ENCODE measurements at regions not wholly inside any gene's neighbourhood (a gene's known extent, or its start where the extent isn't known, plus 50 kb on each side); places are given as distances from the start of the nearest gene placed in this dataset. TPM values are rescaled to one million over a fixed set of nuclear protein-coding genes. Genes with fewer than 3 reads are reported as not detected.
"Not testable (repeated sequence)": the region's sequence is repeated elsewhere in the genome, so short reads cannot be mapped to it uniquely, and the experiment has no call there.

DNA sequence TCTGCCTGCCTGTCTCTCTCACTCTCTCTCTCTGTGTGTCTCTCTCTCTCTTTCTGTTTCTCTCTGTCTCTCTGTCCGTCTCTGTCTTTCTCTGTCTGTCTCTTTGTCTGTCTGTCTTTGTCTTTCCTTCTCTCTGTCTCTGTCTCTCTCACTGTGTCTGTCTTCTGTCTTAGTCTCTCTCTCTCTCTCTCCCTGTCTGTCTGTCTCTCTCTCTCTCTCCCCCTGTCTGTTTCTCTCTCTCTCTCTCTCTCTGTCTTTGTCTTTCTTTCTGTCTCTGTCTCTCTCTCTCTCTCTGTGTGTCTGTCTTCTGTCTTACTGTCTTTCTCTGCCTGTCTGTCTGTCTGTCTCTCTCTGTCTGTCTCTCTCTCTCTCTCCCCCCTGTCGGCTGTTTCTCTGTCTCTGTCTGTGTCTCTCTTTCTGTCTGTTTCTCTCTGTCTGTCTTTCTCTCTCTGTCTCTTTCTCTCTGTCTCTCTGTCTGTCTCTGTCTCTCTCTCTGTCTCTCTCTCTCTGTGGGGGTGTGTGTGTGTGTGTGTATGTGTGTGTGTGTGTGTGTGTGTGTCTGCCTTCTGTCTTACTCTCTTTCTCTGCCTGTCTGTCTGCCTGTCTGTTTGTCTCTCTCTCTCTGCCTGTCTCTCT lies 2101.3 kb upstream of the TPTE start:
- ATAC-seq = peak; percentile 97 to 98
- H3K4me1 ChIP-seq; H3K36me3 ChIP-seq; DNase-seq; H3K27ac ChIP-seq; H3K9me3 ChIP-seq; H3K27me3 ChIP-seq (ENCODE audit: low read depth); H3K4me3 ChIP-seq; intact Hi-C loops (cut with DNase I): not testable (repeated sequence)

DNA sequence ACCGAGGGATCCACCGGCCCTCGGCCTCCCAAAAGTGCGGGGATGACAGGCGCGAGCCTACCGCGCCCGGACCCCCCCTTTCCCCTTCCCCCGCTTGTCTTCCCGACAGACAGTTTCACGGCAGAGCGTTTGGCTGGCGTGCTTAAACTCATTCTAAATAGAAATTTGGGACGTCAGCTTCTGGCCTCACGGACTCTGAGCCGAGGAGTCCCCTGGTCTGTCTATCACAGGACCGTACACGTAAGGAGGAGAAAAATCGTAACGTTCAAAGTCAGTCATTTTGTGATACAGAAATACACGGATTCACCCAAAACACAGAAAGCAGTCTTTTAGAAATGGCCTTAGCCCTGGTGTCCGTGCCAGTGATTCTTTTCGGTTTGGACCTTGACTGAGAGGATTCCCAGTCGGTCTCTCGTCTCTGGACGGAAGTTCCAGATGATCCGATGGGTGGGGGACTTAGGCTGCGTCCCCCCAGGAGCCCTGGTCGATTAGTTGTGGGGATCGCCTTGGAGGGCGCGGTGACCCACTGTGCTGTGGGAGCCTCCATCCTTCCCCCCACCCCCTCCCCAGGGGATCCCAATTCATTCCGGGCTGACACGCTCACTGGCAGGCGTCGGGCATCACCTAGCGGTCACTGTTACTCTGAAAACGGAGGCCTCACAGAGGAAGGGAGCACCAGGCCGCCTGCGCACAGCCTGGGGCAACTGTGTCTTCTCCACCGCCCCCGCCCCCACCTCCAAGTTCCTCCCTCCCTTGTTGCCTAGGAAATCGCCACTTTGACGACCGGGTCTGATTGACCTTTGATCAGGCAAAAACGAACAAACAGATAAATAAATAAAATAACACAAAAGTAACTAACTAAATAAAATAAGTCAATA lies 2093.4 kb upstream of the TPTE start:
- intact Hi-C loops (cut with DNase I); H3K4me1 ChIP-seq: not testable (repeated sequence)

DNA sequence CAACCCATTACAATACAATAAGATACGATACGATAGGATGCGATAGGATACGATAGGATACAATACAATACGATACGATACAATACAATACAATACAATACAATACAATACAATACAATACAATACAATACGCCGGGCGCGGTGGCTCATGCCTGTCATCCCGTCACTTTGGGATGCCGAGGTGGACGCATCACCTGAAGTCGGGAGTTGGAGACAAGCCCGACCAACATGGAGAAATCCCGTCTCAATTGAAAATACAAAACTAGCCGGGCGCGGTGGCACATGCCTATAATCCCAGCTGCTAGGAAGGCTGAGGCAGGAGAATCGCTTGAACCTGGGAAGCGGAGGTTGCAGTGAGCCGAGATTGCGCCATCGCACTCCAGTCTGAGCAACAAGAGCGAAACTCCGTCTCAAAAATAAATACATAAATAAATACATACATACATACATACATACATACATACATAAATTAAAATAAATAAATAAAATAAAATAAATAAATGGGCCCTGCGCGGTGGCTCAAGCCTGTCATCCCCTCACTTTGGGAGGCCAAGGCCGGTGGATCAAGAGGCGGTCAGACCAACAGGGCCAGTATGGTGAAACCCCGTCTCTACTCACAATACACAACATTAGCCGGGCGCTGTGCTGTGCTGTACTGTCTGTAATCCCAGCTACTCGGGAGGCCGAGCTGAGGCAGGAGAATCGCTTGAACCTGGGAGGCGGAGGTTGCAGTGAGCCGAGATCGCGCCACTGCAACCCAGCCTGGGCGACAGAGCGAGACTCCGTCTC lies 2092.5 kb upstream of the TPTE start:
- H3K9me3 ChIP-seq; H3K27me3 ChIP-seq (ENCODE audit: low read depth); H3K4me3 ChIP-seq; DNase-seq; intact Hi-C loops (cut with DNase I); H3K36me3 ChIP-seq; H3K27ac ChIP-seq; H3K4me1 ChIP-seq: not testable (repeated sequence)
- peak; percentile 88 to 92 for ATAC-seq

More for the DNA sequence above, 2093.4 kb upstream of the TPTE start:
- H3K36me3 ChIP-seq; H3K27me3 ChIP-seq (ENCODE audit: low read depth); H3K4me3 ChIP-seq; DNase-seq; H3K27ac ChIP-seq; H3K9me3 ChIP-seq: not testable (repeated sequence)
- peak; percentile 78 to 86 for ATAC-seq

- H3K36me3 ChIP-seq; H3K4me1 ChIP-seq; DNase-seq; H3K4me3 ChIP-seq; intact Hi-C loops (cut with DNase I); H3K9me3 ChIP-seq; ATAC-seq; H3K27me3 ChIP-seq (ENCODE audit: low read depth); H3K27ac ChIP-seq: not testable (repeated sequence)
These were observed 2086.7 kb upstream of the TPTE start for GRCh38 chr21:8434710-8435109.

DNA sequence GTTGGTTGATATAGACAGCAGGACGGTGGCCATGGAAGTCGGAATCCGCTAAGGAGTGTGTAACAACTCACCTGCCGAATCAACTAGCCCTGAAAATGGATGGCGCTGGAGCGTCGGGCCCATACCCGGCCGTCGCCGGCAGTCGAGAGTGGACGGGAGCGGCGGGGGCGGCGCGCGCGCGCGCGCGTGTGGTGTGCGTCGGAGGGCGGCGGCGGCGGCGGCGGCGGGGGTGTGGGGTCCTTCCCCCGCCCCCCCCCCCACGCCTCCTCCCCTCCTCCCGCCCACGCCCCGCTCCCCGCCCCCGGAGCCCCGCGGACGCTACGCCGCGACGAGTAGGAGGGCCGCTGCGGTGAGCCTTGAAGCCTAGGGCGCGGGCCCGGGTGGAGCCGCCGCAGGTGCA lies 2078.3 kb upstream of the TPTE start:
- H3K4me3 ChIP-seq; H3K27ac ChIP-seq; H3K4me1 ChIP-seq; ATAC-seq; intact Hi-C loops (cut with DNase I); DNase-seq; H3K36me3 ChIP-seq; H3K9me3 ChIP-seq; H3K27me3 ChIP-seq (ENCODE audit: low read depth): not testable (repeated sequence)

DNA sequence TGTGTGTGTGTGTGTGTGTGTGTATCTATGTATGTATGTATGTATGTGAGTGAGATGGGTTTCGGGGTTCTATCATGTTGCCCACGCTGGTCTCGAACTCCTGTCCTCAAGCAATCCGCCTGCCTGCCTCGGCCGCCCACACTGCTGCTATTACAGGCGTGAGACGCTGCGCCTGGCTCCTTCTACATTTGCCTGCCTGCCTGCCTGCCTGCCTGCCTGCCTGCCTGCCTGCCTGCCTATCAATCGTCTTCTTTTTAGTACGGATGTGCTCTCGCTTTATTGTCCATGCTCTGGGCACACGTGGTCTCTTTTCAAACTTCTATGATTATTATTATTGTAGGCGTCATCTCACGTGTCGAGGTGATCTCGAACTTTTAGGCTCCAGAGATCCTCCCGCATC lies 2071.6 kb upstream of the TPTE start:
- H3K36me3 ChIP-seq; H3K4me3 ChIP-seq; H3K4me1 ChIP-seq; H3K27me3 ChIP-seq (ENCODE audit: low read depth); H3K9me3 ChIP-seq; intact Hi-C loops (cut with DNase I); H3K27ac ChIP-seq; DNase-seq: not testable (repeated sequence)
- peak in 1 of 2 donors; percentile 55 for ATAC-seq

GRCh38 chr21:8455279-8456128 lies 2065.9 kb upstream of the TPTE start:
- H3K27ac ChIP-seq; H3K4me1 ChIP-seq; H3K4me3 ChIP-seq; H3K27me3 ChIP-seq (ENCODE audit: low read depth); DNase-seq; H3K36me3 ChIP-seq; H3K9me3 ChIP-seq; intact Hi-C loops (cut with DNase I): not testable (repeated sequence)
- peak; percentile 85 to 91 for ATAC-seq

DNA sequence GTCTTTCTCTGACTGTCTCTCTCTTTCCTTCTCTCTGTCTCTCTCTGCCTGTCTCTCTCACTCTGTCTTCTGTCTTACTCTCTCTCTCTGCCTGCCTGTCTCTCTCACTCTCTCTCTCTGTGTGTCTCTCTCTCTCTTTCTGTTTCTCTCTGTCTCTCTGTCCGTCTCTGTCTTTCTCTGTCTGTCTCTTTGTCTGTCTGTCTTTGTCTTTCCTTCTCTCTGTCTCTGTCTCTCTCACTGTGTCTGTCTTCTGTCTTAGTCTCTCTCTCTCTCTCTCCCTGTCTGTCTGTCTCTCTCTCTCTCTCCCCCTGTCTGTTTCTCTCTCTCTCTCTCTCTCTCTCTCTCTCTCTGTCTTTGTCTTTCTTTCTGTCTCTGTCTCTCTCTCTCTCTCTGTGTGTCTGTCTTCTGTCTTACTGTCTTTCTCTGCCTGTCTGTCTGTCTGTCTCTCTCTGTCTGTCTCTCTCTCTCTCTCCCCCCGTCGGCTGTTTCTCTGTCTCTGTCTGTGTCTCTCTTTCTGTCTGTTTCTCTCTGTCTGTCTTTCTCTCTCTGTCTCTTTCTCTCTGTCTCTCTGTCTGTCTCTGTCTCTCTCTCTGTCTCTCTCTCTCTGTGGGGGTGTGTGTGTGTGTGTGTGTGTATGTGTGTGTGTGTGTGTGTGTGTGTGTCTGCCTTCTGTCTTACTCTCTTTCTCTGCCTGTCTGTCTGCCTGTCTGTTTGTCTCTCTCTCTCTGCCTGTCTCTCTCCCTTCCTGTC lies 2056.8 kb upstream of the TPTE start:
- H3K9me3 ChIP-seq; DNase-seq; H3K4me1 ChIP-seq; intact Hi-C loops (cut with DNase I); H3K27ac ChIP-seq; H3K27me3 ChIP-seq (ENCODE audit: low read depth); H3K4me3 ChIP-seq; H3K36me3 ChIP-seq: not testable (repeated sequence)
- ATAC-seq = peak; percentile 96 to 97

DNA sequence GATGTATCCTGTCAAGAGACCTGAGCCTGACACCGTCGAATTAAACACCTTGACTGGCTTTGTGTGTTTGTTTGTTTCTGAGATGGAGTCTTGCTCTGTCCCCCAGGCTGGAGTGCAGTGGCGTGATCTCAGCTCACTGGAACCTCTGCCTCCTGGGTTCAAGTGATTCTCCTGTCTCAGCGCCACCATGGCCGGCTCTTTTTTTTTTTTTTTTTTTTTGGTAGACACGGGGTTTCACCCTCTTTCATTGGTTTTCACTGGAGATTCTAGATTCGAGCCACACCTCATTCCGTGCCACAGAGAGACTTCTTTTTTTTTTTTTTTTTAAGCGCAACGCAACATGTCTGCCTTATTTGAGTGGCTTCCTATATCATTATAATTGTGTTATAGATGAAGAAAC lies 2054.7 kb upstream of the TPTE start:
- H3K9me3 ChIP-seq; H3K4me1 ChIP-seq; H3K27me3 ChIP-seq (ENCODE audit: low read depth); intact Hi-C loops (cut with DNase I); DNase-seq; H3K27ac ChIP-seq; H3K36me3 ChIP-seq; H3K4me3 ChIP-seq: not testable (repeated sequence)
- ATAC-seq = peak in 1 of 2 donors; percentile 70

Small RNA genes lying in the stretch of these regions (microRNA-seq; reads per million reads assigned to microRNA genes)
- gene MIR6724-3 (ENCODE audit: borderline number of aligned reads) (not detected), gene MIR6724-4 (ENCODE audit: borderline number of aligned reads) (not detected)
